WI38 (cell line): ENCODE measurements at regions not wholly inside any gene's neighbourhood (a gene's known extent, or its start where the extent isn't known, plus 50 kb on each side); places are given as distances from the start of the nearest gene placed in this dataset.

Source experiments
- H3K4me3 ChIP-seq: 2 replicates; pipeline ENCODE4 v1.5.1; 2011; ENCODE audit warnings: low read depth, mild to moderate bottlenecking, control low read depth, low read length
- TF ChIP-seq, protein P1 (sequence below): IDR thresholded peaks from 2 replicates; pipeline ENCODE4 v1.5.1; 2012; ENCODE audit warnings: low read depth, mild to moderate bottlenecking, control low read depth, low read length

DNA sequence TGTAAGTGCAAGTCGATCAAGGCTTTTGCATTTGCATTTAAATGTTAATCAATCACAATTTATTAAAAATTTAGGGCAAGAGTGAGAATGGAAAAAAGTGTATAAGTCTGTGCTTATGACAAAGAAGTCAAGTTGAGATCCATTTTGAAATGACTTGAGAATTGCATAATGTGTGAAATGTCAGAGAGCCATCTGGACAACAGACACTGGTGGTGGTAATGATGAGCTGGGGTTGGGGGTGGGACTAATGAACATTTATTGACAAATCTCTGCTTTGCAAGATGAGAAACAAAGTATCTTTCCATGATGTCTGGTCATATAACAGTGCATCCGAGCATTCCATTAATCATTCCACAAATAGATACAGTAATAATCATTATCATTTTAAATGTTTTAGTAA, 89.4 kb upstream of the ZBTB20 start:
- no peak overlapping the region for H3K4me3 ChIP-seq
- TF ChIP-seq, protein P1, sequence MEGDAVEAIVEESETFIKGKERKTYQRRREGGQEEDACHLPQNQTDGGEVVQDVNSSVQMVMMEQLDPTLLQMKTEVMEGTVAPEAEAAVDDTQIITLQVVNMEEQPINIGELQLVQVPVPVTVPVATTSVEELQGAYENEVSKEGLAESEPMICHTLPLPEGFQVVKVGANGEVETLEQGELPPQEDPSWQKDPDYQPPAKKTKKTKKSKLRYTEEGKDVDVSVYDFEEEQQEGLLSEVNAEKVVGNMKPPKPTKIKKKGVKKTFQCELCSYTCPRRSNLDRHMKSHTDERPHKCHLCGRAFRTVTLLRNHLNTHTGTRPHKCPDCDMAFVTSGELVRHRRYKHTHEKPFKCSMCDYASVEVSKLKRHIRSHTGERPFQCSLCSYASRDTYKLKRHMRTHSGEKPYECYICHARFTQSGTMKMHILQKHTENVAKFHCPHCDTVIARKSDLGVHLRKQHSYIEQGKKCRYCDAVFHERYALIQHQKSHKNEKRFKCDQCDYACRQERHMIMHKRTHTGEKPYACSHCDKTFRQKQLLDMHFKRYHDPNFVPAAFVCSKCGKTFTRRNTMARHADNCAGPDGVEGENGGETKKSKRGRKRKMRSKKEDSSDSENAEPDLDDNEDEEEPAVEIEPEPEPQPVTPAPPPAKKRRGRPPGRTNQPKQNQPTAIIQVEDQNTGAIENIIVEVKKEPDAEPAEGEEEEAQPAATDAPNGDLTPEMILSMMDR = no peak

DNA sequence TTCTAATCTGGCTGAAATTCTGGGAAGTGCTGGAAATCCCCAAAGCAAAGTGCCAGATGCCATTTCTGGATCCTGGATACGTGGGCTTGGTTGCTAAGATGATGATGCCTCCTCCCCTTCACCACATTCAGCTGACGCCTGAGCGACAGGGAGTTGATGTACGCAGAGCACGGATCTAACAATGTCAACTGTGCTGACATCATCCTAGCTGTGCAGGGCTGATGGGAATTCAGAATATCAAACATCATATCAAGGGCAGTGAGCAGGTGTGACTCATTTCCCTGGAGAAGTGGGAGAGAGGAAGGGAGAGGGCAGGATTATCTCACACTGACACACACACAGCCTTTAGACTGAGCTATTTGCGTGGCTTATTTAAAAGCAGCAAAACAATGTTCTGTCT, 92.6 kb upstream of the ZBTB20 start:
- TF ChIP-seq, protein P1 = no peak

DNA sequence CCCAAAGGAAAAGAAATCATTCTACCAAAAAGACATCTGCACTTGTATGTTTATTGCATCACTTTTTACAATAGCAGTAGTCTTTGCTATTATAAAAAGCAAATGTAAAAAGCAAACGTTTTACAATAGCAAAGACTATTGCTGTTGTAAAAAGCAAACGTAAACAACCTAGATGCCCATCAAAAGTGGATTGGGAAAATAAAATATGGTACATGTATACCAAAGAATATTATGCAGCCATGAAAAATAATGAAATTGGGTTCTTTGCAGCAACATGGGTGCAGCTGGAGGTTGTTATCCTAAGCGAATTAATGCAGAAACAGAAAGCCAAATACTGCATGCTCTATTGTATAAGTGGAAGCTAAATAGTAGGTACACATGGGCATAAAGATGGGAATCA, 97.3 kb upstream of the ZBTB20 start:
- no peak overlapping the region for H3K4me3 ChIP-seq

More for the DNA sequence above, 92.6 kb upstream of the ZBTB20 start:
- peak overlapping the region; percentile 10; the same call in 1 of the 2 replicates for H3K4me3 ChIP-seq

DNA sequence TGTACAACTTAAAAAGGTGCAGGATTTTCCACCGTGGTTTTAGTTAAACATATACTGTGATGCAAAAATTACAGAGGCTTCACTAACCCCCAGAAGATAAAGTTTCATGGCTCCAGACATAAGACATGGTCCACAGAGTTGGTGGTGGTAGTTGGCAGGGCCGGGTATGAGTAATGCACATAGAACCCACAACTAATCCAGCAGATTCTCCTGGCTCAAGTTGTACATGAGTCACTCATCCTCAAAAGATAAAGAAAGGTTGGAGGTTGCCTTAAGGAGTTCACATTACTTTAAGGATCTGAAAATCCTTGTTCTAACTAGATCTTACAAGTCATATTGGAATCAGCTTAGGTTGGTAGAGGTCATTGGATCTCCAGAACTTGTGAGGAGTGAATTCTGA, 98.3 kb upstream of the ZBTB20 start:
- H3K4me3 ChIP-seq = no peak overlapping the region
- TF ChIP-seq, protein P1 = no peak

More for the DNA sequence above, 97.3 kb upstream of the ZBTB20 start:
- TF ChIP-seq, protein P1 = no peak

DNA sequence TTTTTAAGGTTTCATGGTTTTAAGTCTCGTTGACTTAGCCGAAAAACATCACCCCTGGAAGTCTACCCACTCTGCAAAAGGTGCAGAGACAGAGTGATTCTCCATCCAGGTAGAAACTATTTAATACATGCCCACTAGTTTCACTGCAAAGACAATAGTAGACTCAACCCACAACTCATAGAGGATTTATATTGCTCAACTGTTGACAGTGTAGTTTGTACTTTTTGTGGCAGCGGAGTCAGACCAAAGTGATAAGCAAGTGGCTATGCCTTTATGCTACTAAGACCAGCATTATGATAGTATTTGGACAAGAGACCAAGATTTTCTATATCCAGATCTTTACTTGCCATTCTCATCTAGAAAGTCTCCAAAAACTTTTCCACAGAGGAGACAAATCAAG, 98.8 kb upstream of the ZBTB20 start:
- TF ChIP-seq, protein P1 = no peak

DNA sequence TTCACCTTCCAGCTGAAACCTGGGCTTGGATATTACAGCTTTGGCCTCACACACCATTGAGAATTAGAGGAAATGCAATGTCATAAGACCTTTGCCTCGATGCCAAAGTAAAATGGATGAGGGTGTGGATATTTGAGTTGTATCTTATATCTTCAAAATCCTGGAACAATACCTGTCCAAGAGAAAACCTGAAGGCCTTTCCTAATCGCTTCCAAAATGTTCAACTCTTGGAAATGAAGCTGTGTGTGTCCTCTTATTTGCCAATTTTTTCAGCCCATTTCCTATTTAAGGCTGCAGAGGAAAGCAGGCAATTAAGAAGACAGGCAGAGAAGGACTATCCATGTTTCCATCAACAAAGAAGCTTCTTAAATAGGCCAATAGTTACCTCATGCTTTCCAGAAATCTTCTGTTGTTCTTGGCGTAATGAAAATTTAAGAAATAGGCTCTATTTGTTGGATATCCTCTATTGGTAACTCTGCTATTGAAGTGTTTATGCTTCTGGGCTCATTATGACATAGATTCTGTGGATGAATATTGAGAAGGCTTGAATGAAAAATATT, 99.5 kb upstream of the ZBTB20 start:
- no peak overlapping the region for H3K4me3 ChIP-seq
- TF ChIP-seq, protein P1 = no peak

More for the DNA sequence above, 98.8 kb upstream of the ZBTB20 start:
- no peak overlapping the region for H3K4me3 ChIP-seq

DNA sequence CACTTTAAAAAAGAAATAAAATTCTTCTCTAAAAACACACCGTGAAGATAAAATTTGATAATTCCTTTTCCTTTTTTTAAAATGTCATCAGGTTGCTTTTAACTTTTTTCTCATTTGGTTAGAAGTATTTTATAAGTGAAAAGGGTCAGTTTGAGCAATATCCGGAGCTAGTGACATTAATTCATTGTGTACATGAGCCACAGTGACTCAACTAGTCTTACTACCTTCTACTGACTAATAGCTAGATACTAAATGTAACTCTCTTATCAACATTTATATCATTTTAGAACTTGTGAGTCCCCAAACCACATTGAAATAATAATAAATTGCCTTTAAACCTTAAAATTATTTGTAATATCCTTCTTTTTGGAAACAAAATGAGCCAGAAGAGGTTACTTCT, 101.2 kb upstream of the ZBTB20 start:
- TF ChIP-seq, protein P1 = no peak
- no peak overlapping the region for H3K4me3 ChIP-seq
